ENCODE measurements at regions not wholly inside any gene's neighbourhood (a gene's known extent, or its start where the extent isn't known, plus 50 kb on each side); places are given as distances from the start of the nearest gene placed in this dataset.

DNA sequence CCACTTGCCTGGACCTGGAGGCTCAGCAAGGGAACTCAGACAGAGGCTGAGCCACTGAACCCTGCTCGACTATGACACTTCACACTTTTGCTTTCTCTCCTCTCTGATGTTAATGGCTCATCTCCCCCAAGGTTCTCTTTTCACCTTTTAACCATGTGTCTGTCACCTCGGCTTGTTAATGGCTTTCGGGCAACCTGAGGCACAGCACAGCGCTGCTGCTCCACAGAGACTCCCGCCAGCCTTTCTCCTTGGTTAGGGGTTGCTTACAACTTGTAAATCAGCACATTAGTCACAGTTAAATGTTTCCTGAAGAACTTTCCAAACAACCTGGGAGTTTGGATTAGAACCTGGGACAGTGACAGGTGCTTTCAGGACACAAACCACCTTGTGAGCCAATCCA is 136.2 kb upstream of the TBX20 start:
- Histone ChIP-seq H3K36me3 (ENCODE audit: insufficient read depth, low read length, poor library complexity, severe bottlenecking) (no peaks in the 10 kb centered on the region), H3K27ac (ENCODE audit: low read depth, low read length, poor library complexity, severe bottlenecking) (no peak overlapping the region), H3K4me3 (ENCODE audit: low read depth, low read length, poor library complexity, severe bottlenecking) (no peak overlapping the region), H3K9me3 (ENCODE audit: low read depth, low read length, poor library complexity, severe bottlenecking) (no peaks in the 10 kb centered on the region), H3K27me3 (replicated peaks; ENCODE audit: insufficient read depth, low read depth, low read length, poor library complexity) (peaks cover 13% of the 10 kb centered on the region), H3K4me1 (ENCODE audit: insufficient read depth, low read length, poor library complexity, severe bottlenecking) (no peaks in the 10 kb centered on the region)
- intact Hi-C loops (cut with micrococcal nuclease; ENCODE audit: unreplicated experiment) = no loop called here
- ChIA-PET POLR2A (ENCODE audit: low non-redundant PET) (interaction anchor here (0.6 kb wide), 1 partner anchor 46 kb away, joined by 8 read pairs; no protein-coding TSS in a partner anchor), CTCF (no interaction called here)
- DNase-seq (ENCODE audit: low spot score) = no peak
- TF ChIP-seq, protein P1, sequence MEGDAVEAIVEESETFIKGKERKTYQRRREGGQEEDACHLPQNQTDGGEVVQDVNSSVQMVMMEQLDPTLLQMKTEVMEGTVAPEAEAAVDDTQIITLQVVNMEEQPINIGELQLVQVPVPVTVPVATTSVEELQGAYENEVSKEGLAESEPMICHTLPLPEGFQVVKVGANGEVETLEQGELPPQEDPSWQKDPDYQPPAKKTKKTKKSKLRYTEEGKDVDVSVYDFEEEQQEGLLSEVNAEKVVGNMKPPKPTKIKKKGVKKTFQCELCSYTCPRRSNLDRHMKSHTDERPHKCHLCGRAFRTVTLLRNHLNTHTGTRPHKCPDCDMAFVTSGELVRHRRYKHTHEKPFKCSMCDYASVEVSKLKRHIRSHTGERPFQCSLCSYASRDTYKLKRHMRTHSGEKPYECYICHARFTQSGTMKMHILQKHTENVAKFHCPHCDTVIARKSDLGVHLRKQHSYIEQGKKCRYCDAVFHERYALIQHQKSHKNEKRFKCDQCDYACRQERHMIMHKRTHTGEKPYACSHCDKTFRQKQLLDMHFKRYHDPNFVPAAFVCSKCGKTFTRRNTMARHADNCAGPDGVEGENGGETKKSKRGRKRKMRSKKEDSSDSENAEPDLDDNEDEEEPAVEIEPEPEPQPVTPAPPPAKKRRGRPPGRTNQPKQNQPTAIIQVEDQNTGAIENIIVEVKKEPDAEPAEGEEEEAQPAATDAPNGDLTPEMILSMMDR (conservative IDR thresholded peaks at IDR 0.05; ENCODE audit: low read depth, low read length) = no peak
- TF ChIP-seq EZH2 (IDR thresholded peaks at IDR 0.05; ENCODE audit: borderline replicate concordance, low read depth, low read length, poor library complexity, severe bottlenecking) = no peak
- BruUV-seq (replicated peaks) = no TSS peak

DNA sequence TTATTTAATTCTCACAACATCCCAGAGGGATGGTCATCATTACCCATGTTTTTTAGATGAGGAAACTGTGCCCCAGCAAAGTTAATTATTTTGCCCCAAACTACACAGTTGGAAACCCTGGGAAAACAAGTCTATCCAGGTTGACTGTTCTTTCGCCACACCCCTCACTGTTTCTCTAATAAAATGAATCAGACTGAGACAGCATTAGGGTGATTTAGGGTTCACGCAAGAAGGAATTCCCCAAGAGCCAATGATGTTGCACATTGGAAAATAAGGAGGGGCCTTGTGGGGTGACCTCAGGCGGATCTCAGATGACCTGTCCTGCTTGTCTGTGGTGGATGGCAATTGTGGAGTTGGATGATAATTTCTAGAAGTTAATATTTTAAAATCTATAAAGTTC is 135.7 kb upstream of the TBX20 start:
- H3K9me3 ChIP-seq (ENCODE audit: low read depth, low read length, poor library complexity, severe bottlenecking) = no peaks in the 10 kb centered on the region
- intact Hi-C loops (cut with micrococcal nuclease; ENCODE audit: unreplicated experiment) = no loop called here
- CTCF ChIA-PET = no interaction called here
- peaks cover 13% of the 10 kb centered on the region for H3K27me3 ChIP-seq (replicated peaks; ENCODE audit: insufficient read depth, low read depth, low read length, poor library complexity)
- H3K36me3 ChIP-seq (ENCODE audit: insufficient read depth, low read length, poor library complexity, severe bottlenecking) = no peaks in the 10 kb centered on the region
- TF ChIP-seq, protein P1 (conservative IDR thresholded peaks at IDR 0.05; ENCODE audit: low read depth, low read length) = no peak
- TF ChIP-seq EZH2 (IDR thresholded peaks at IDR 0.05; ENCODE audit: borderline replicate concordance, low read depth, low read length, poor library complexity, severe bottlenecking) = no peak
- no TSS peak for BruUV-seq (replicated peaks)
- POLR2A ChIA-PET (ENCODE audit: low non-redundant PET) = no interaction called here
- no peaks in the 10 kb centered on the region for H3K4me1 ChIP-seq (ENCODE audit: insufficient read depth, low read length, poor library complexity, severe bottlenecking)
- H3K4me3 ChIP-seq (ENCODE audit: low read depth, low read length, poor library complexity, severe bottlenecking) = no peak overlapping the region
- no peak for DNase-seq (ENCODE audit: low spot score)
- no peak overlapping the region for H3K27ac ChIP-seq (ENCODE audit: low read depth, low read length, poor library complexity, severe bottlenecking)

DNA sequence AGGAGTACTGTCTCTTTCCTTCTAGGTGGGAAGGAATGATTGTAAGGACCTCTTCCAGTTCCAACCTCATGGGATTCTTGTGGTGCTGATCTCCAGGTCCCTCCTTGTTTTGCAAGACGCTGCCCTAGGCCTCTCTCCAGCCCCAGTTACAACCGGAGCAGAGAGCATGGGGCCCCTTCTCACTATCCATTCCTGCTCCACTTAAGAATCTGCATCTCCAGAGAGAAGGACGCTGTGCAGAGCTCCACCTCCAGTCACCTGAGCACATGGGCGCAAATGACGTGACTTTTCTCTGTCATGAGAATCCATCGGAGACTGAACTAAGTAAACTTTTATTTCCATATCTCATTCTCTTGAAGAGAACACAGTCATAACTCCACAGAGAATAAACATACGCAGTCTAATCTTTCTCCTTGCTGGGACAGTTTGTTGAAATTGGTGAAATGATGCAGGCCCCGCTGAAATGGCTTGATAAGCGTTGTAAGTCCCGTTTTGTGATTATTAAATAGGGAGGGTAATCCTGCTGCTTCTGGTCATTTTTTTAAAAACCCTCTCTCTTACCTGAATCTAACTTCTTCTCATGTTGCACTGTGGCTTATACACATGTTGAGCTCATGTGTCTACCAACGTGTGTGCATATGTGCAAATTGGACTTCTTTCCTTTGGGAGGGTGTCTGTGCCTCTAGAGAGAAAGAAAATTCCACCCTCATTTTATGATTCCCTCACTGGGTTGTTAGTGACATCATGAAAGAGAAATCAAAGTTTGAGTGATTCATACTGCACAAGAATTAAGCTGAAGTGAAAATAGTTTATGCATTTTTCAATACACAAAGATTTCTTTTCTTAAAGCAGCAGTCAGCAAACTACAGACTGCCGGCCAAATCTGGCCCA is 133.2 kb upstream of the TBX20 start:
- intact Hi-C loops (cut with micrococcal nuclease; ENCODE audit: unreplicated experiment) = no loop called here

More for the DNA sequence above, 133.2 kb upstream of the TBX20 start:
- CTCF ChIA-PET = no interaction called here
- H3K36me3 ChIP-seq (ENCODE audit: insufficient read depth, low read length, poor library complexity, severe bottlenecking) = no peaks in the 10 kb centered on the region
- no peak for TF ChIP-seq EZH2 (IDR thresholded peaks at IDR 0.05; ENCODE audit: borderline replicate concordance, low read depth, low read length, poor library complexity, severe bottlenecking)
- TF ChIP-seq, protein P1 (conservative IDR thresholded peaks at IDR 0.05; ENCODE audit: low read depth, low read length) = no peak
- H3K9me3 ChIP-seq (ENCODE audit: low read depth, low read length, poor library complexity, severe bottlenecking) = no peaks in the 10 kb centered on the region
- BruUV-seq (replicated peaks) = no TSS peak
- POLR2A ChIA-PET (ENCODE audit: low non-redundant PET) = no interaction called here
- H3K27me3 ChIP-seq (replicated peaks; ENCODE audit: insufficient read depth, low read depth, low read length, poor library complexity) = peaks cover 6% of the 10 kb centered on the region
- no peak overlapping the region for H3K4me3 ChIP-seq (ENCODE audit: low read depth, low read length, poor library complexity, severe bottlenecking)
- no peak for DNase-seq (ENCODE audit: low spot score)
- H3K27ac ChIP-seq (ENCODE audit: low read depth, low read length, poor library complexity, severe bottlenecking) = no peak overlapping the region
- no peaks in the 10 kb centered on the region for H3K4me1 ChIP-seq (ENCODE audit: insufficient read depth, low read length, poor library complexity, severe bottlenecking)
